Testis (tissue), 2 donors: ENCODE measurements at regions not wholly inside any gene's neighbourhood (a gene's known extent, or its start where the extent isn't known, plus 50 kb on each side); places are given as distances from the start of the nearest gene placed in this dataset.
"Not testable (repeated sequence)": the region's sequence is repeated elsewhere in the genome, so short reads cannot be mapped to it uniquely, and the experiment has no call there.

Experiments
- DNase-seq: peaks from one replicate; pipeline ENCODE4 v3.0.0-alpha.2; 2019
- H3K27ac ChIP-seq, 2 donors: fragments of 200-600 bp; sonication (generic); one replicate each; pipeline ENCODE4 v1.5.1; 2019
- H3K27me3 ChIP-seq: fragments of 200-600 bp; sonication (generic); one replicate; pipeline ENCODE4 v1.5.1; 2019
- H3K36me3 ChIP-seq: fragments of 200-600 bp; sonication (generic); one replicate; pipeline ENCODE4 v1.5.1; 2017; ENCODE audit warnings: low read depth; ENCODE audit errors: missing control alignments
- H3K4me1 ChIP-seq: fragments of 200-600 bp; sonication (generic); one replicate; pipeline ENCODE4 v1.5.1; 2019
- H3K4me3 ChIP-seq, 2 donors: fragments of 200-600 bp; sonication (generic); one replicate each; pipeline ENCODE4 v1.5.1; 2017 to 2019
- H3K9me3 ChIP-seq: fragments of 200-600 bp; sonication (generic); one replicate; pipeline ENCODE4 v1.5.1; 2017
- POLR2A ChIP-seq: fragments of 450-650 bp; IDR thresholded peaks from one replicate; pipeline ENCODE4 v1.6.1; 2017; ENCODE audit warnings: antibody characterized with exemption, mild to moderate bottlenecking, moderate library complexity
- WGBS, 2 donors: methylation state at CpG; one replicate each; pipeline ENCODE4 v1.1.5; 2018; 5-methylcytosine and 5-hydroxymethylcytosine counted together
- intact Hi-C: fragments of 100-400 bp; cut with DNase I; formaldehyde crosslinking; loops from one replicate; pipeline ENCODE4 v1.15.1; 2023; ENCODE audit warnings: low total_unique reads
- TF ChIP-seq, protein P1 (sequence below), 3 experiments: fragments of 450-650 bp in 2 of 3; fragments of 200-600 bp in 1 of 3; sonication (generic) in 1 of 3; IDR thresholded peaks; one replicate each; pipeline ENCODE4 v1.5.1; 2016 to 2019; ENCODE audit warnings: antibody characterized with exemption in 3 of 3, mild to moderate bottlenecking in 2 of 3, moderate library complexity in 1 of 3

DNA sequence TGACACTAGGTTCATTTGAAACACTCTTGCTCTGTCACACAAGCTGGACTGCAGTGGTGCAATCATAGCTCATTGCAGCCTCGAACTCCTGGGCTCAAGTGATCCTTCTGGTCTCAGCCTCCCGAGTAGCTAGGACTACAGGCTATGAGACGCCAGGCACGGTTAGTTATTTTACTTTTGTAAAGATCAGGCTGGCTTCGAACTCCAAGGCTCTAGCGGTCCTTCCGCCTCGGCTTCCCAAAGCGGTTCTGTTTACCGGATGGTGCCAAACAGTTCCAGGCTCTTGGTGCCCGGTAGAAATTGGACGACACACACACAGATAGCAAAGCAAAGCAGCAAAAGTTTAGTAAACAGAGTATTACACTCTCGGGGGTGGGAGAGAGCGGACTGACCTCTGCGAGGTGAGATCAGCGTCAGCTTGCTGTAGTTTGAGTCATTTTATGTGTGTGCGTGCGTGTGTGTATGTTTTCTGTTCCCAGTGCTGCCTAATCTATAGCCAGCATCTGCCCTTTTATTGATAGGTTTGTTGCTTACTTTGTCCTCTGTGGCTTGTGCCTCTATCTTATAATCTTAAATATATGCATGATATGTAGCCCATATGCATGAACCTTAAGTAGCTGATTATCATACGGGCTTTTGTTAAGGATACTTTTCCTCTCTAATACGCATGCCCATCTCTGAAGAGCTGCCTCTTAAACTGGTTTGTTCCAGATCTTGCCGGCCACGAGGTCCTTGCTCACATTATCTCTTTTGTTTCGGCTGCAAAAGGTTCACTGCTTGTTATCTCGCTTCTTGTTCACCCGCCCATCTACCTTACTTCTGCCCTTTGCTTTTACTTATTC lies 75.2 kb downstream of the OR2B2 start:
- WGBS, 2 donors = 1% methylated on average over 25 of the region's 25 CpGs
- intact Hi-C loops = no loop called here
- no peaks in the 10 kb centered on the region for H3K9me3 ChIP-seq

DNA sequence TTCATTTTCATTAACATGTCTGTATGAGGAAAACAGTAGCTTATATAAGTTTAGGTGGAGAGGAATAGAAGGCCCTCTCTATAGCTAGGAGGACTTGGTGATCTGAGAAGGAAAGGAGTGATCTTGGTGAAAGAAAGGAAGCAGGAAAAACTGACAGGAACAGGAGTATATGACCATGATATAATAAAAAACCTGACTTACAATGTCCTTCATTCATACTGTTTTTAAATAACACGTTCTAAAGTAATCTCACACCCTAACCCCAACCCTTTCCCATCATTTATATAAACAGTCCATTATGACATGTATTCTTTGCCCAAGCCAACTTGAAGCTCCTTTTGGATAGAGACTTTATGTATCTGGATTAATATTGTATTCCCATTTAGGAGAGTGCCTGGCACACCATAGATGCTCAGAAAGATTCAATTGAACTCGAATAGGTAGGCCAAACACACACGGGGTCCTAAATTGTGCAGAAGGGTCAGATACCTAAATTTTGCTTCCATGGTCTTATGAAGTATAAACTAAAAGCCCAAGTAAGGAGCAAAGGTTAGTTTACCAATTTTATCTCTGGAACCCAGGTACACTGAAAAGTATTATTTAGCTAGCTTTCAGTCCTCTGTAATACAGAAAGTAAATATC lies 75.9 kb downstream of the OR2B2 start:
- WGBS, 2 donors = 19 to 24% methylated on average over 3 of the region's 3 CpGs
- intact Hi-C loops = no loop called here

More for the DNA sequence above, 75.2 kb downstream of the OR2B2 start:
- peak overlapping the region; percentile 95 to 96 for H3K27ac ChIP-seq
- peak overlapping the region; percentile 87 to 95 for H3K4me3 ChIP-seq
- TF ChIP-seq, protein P1, sequence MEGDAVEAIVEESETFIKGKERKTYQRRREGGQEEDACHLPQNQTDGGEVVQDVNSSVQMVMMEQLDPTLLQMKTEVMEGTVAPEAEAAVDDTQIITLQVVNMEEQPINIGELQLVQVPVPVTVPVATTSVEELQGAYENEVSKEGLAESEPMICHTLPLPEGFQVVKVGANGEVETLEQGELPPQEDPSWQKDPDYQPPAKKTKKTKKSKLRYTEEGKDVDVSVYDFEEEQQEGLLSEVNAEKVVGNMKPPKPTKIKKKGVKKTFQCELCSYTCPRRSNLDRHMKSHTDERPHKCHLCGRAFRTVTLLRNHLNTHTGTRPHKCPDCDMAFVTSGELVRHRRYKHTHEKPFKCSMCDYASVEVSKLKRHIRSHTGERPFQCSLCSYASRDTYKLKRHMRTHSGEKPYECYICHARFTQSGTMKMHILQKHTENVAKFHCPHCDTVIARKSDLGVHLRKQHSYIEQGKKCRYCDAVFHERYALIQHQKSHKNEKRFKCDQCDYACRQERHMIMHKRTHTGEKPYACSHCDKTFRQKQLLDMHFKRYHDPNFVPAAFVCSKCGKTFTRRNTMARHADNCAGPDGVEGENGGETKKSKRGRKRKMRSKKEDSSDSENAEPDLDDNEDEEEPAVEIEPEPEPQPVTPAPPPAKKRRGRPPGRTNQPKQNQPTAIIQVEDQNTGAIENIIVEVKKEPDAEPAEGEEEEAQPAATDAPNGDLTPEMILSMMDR (IDR thresholded peaks at IDR 0.05) = no peak
- TF ChIP-seq POLR2A = no peak
- no peaks in the 10 kb centered on the region for H3K27me3 ChIP-seq
- peaks cover 5% of the 10 kb centered on the region for H3K4me1 ChIP-seq
- peak; percentile 83 for DNase-seq
- H3K36me3 ChIP-seq = no peaks in the 10 kb centered on the region

DNA sequence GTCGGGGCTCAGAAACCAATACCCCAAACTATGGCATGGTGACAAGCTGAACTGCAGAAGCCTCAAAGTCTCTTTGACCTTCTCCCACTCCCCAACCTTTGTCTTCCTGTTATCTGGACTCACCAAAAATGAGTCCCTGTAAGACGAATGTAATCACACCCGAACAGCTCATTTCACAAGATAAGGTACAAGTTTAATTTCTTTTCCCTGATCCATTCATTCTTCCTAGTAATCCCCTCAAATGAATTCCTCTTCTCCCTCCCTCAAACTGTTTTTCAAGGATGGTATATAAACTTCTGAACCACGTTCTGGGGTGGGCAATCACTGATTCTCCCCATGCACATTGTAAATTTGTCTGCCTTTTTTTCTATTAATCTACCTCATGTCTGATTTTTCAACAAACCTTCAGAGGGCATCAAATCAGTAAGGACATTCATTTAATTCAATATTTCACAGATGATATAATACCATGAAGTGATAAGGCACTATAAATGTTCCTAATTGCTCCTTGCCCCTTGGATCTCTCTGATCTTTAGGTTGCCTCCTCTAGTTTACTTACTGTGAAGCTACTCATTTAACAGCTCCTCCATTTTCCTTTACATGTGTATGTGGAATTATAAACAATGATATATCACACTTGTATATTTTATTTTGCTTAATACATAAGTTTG lies 77.2 kb downstream of the OR2B2 start:
- no peak for DNase-seq
- no peaks in the 10 kb centered on the region for H3K27me3 ChIP-seq
- H3K9me3 ChIP-seq = no peaks in the 10 kb centered on the region
- H3K27ac ChIP-seq = no peak overlapping the region
- no peaks in the 10 kb centered on the region for H3K36me3 ChIP-seq
- H3K4me1 ChIP-seq = peaks cover 5% of the 10 kb centered on the region
- no peak overlapping the region for H3K4me3 ChIP-seq
- intact Hi-C loops = no loop called here
- no peak for TF ChIP-seq POLR2A
- 72 to 74% methylated on average over 4 of the region's 4 CpGs for WGBS, 2 donors

More for the DNA sequence above, 75.9 kb downstream of the OR2B2 start:
- H3K9me3 ChIP-seq = no peaks in the 10 kb centered on the region
- H3K27me3 ChIP-seq = no peaks in the 10 kb centered on the region
- H3K36me3 ChIP-seq = no peaks in the 10 kb centered on the region
- peak overlapping the region; percentile 87 to 95 for H3K4me3 ChIP-seq
- no peak for DNase-seq
- TF ChIP-seq, protein P1 (IDR thresholded peaks at IDR 0.05) = no peak
- TF ChIP-seq POLR2A = no peak
- peaks cover 5% of the 10 kb centered on the region for H3K4me1 ChIP-seq
- peak overlapping the region; percentile 95 to 96 for H3K27ac ChIP-seq

DNA sequence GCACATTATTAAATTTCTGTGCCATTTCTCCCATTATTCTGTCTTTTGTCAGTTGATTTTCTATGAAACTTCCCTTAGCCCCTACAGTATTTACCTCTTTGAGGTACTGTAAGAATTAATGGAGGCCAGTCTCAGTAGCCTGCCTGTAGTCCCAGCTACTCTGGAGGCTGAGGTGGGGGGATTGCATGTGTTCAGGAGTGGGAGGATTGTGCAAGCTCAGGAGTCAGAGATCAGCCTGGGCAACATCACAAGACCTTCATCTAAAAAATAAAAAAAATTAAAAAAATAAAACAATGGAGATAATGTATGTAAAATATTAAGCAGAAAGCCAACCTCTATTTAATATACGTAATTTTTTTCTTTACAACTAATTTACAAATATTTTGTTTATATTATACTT lies 77.8 kb downstream of the OR2B2 start:
- intact Hi-C loops = no loop called here
- Histone ChIP-seq H3K4me3 (no peak overlapping the region), H3K9me3 (no peaks in the 10 kb centered on the region), H3K36me3 (no peaks in the 10 kb centered on the region), H3K27me3 (no peaks in the 10 kb centered on the region), H3K4me1 (peaks cover 5% of the 10 kb centered on the region), H3K27ac (no peak overlapping the region)
- WGBS, 2 donors = 88 to 100% methylated on average over 1 of the region's 1 CpG
- DNase-seq = no peak
- TF ChIP-seq, protein P1 (IDR thresholded peaks at IDR 0.05) = no peak
- TF ChIP-seq POLR2A = no peak

DNA sequence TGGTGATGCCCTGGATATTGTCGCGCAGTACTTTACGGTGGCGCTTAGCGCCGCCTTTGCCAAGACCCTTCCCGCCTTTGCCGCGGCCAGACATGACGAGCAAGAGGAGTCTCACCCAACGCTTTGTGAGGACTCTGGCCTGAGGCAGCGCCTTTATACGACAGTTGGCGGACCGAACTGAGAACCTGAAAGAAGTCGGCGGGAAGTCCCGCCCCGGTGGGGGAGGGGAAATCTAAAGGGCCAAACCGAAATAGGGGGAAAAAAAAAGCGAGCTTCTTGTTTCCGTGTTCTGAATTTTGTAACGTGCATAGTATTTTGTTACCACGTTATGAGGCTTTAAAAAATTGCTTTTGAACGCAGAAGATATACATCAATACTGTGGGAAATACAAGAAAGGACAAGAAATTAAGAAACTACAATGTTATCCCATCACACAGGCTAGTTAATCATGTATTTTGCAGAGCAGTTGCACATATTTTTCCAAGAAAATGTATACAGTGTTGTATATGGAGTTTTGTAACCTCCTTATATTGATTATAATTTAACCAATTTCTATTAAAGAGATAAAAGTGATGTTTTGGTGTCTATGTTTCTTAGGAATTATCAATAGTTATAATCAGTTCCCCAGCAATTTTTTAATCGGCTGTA lies 80.6 kb downstream of the OR2B2 start:
- H3K9me3 ChIP-seq = not testable (repeated sequence)
- 16 to 17% methylated on average over 16 to 20 of the region's 26 CpGs for WGBS, 2 donors

DNA sequence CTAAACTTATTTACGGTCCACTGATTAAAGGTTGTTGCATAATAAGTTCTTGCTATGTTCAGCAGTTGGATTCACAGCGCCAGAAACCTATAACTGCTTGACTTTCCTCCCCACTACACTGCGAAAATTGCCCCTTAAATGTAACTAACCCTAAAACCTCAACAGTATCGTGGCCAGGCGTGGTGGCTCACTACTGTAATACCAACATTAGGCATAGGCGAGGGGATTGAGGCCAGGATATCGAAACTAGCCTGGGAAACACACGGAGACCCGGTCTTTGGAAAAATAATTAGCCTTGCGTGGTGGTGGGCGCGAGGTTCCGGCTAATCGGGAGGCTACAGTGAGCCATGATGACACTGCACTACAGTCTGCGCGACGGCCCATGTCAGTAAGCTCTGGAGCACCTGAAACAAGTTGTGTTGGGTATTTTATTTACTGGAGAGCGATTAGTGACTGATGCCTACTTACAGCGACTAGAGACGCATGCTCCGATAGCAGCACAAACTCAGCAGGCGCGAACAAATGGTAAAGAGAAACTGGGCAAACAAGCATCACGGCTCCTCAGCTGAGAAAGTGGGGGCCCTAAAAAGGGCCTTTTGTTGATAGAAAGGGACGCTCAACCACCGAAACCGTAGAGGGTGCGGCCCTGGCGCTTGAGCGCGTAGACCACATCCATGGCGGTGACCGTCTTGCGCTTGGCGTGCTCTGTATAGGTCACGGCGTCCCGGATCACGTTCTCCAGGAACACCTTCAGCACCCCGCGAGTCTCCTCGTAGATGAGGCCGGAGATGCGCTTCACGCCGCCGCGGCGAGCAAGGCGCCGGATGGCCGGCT lies 81.4 kb downstream of the OR2B2 start:
- H3K27me3 ChIP-seq, H3K36me3 ChIP-seq, intact Hi-C loops, H3K4me1 ChIP-seq, DNase-seq, H3K9me3 ChIP-seq: not testable (repeated sequence)
- Histone ChIP-seq H3K4me3 (peak overlapping the region; percentile 36 to 43), H3K27ac (peak overlapping the region; percentile 58 to 69)
- 33 to 35% methylated on average over 29 to 32 of the region's 52 CpGs for whole genome bisulfite sequencing, 2 donors

More for the DNA sequence above, 80.6 kb downstream of the OR2B2 start:
- peak overlapping the region in 1 of 2 donors; percentile 10 for H3K27ac ChIP-seq
- DNase-seq = peak; percentile 62
- intact Hi-C loops, H3K27me3 ChIP-seq, H3K36me3 ChIP-seq, H3K4me1 ChIP-seq: not testable (repeated sequence)
- H3K4me3 ChIP-seq = peak overlapping the region in 1 of 2 donors; percentile 43
